ENCODE measurements at regions not wholly inside any gene's neighbourhood (a gene's known extent, or its start where the extent isn't known, plus 50 kb on each side); places are given as distances from the start of the nearest gene placed in this dataset.
A peak's percentile ranks its signal among the peaks of the same experiment; 100 is the strongest.
"Not testable (repeated sequence)": the region's sequence is repeated elsewhere in the genome, so short reads cannot be mapped to it uniquely, and the experiment has no call there.

DNA sequence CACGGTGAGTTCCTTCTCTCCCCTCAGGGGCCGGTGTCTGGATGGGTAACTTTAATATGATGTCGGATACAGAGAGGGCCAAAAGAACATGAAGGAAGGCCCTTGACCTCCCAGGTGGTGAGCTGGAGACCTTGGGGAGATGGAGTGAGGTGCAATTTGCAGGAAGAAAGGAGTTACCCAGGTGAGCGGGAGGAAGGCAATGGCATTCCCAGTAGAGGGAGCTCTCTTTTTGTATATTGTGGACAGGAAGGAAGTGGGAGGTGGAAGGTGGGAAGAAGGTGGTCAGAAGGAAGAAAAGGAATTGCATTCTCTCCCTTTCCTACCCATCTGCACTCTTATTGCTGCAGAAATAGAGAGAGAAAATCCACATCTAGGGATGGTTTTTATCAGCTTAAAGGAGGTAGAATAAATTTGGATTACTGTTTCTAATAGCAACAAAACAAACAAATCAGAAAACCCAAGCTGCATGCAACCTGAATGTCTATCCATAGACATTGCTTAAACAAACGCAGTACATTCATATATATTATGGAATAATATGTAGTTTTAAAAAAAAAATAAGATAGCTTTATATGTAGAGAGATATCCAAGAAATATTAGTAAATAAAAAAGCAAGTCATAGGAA is 169.0 kb upstream of the TSC22D2 start:
- no peak for DNase-seq

DNA sequence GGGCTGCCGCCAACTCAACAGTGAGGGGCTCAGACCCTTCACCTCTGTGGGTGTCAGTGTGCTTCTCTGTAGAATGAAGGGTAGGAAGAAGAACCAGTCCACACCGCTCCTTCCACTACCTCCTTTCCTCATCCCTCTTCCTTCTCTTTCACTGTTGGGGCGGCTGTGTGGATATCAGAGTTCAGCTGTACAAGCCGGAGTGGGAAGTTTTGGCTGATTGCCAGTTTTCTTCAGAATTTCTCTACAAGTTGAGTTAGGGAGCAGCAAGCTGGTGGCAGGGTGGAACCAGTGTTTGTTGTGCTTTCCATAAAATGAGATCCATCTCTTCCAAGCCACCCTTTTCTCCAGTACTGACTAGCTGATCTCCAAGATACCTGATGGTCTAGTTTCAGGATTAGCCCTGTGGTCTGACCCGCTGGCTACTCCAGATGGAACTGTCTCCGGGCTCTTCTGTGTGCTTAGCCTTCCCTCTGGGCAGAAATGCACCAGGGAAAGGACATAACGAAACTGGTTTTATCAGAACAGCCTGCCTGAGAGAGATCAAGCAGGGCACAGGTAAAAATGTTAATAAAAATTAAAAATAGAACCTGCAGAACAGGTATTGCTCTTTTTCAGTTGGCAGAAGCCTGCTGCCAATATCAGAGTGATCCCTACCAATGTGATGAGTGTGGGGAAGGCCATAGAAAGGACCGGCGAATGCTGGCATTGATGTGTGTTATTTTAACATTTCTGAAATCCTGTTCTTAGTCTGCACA is 169.9 kb upstream of the TSC22D2 start:
- DNase-seq: no peak

DNA sequence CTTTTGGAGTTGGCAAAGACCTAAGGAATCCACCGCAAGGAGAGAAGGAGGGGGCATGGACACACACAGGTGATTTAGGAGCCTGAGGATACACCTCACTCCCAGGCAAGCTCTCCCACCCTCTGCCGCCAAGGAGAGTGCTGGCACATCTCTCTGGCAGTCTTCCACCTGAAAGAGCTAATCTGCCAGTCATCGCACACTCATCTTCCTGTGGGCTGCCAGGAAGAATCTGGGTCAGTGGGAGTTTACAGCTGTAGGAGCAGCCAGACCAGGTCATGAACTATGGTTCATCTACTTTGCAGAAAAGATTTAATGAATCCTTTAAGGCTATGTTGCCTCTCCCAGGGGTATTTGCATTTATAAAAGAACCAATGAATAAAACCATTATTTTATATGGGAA is 170.6 kb upstream of the TSC22D2 start:
- no peak for DNase-seq

DNA sequence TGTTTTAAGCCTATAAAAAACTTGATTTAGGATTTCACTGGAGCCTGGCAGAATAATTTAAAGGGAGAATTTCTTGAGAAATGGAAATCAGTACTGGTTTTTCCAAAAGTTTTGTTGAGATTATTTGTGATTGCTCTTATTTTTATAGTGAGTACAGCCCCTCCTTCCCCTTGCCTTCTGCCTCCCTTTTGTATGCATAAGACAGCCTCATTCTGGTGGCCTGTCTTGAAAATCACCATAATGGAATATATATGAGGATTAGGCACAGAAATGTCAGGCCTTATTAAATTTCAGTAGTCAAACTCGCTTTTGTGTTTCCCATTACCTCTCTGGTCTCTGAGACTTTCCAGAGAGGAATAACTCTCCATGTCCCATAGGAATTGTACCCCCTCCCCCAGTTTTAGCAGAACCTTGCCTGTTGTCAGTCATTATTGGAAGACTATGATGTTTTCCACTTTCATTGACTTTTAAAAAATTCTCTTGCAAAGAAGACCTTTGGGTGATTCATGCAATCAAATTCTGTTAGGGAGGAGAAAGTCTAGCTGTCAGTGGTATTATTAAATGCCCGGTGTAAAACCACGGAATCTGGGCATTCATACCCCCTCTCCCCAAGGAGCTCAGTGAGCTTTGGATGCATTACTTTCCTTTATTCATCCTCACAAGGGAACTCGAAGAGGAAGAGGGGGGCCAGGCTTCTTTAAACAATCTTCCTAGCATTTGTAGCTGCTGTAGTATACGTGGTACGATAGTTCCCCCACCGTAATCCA is 171.6 kb upstream of the TSC22D2 start:
- DNase-seq: no peak

DNA sequence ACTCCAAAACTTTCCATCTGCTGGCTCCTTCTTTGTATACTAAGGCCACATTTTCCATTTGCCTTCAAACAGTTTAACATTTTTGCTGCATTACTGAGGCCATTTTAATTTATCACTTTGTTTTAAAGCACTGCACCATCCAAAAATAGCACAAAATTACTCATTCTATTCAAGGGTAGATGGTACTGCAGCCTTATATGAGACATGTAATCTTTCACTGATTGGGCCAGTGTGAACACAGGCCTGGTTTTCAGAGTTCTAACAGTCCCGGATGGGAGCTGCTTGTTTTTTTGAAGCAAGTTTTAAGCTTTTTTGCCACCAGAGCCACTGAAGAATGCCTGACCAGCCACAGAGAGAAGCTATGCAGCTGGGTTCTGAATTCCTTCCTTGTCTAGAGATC is 172.3 kb upstream of the TSC22D2 start:
- no peak for DNase-seq

DNA sequence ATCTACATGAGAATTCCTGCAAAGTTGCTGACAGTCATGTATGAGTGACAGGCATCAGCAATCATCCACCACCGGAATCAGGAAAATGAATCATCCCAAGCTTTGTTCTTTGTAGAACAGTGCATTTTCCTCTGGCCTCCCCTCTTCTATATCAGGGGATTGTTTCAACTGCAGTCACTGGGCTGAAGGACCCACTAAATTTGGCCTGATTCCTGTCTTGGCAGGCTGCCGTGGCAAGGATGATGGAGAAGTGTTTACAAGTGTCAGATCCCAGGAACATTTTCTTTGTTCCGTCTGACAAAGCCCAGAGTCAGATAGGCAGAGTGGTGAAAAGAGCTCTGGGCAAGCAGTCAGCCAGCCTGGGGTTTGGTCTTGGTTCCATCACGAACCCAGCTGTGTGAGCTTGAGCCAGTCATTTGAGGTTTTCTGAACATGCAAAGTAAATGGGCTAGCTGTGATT is 175.1 kb upstream of the TSC22D2 start:
- no peak for DNase-seq

DNA sequence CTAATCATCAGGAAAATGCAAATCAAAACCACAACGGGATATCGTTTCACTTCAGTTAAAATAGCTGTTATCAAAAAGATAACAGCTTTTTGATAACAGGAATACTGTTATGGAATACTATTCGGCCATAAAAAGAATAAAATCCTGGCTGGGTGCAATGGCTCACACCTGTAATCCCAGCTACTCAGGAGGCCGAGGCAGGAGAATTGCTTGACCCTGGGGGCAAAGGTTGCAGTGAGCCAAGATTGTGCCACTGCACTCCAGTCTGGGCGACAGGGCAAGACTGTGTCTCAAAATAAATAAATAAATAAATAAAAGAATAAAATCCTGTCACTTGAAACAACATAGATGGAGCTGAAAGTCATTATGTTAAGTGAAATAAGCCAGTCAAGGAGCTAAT is 178.1 kb upstream of the TSC22D2 start:
- DNase-seq: no peak

DNA sequence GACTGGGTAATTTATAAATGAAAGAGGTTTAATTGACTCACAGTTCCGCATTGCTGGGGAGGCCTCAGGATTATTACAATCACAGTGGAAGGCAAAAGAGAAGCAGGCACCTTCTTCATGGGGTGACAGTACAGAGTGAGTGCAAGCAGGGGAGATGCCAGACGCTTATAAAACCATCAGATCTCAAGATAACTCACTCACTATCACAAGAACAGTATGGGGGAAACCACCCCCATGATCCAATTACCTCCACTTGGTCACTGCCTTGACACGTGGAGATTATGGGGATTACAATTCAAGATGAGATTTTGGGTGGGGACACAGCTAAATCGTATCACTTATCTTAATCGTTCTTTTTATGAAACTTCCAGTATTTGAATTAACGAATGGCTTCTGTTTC is 179.5 kb upstream of the TSC22D2 start:
- not testable (repeated sequence) for DNase-seq

DNA sequence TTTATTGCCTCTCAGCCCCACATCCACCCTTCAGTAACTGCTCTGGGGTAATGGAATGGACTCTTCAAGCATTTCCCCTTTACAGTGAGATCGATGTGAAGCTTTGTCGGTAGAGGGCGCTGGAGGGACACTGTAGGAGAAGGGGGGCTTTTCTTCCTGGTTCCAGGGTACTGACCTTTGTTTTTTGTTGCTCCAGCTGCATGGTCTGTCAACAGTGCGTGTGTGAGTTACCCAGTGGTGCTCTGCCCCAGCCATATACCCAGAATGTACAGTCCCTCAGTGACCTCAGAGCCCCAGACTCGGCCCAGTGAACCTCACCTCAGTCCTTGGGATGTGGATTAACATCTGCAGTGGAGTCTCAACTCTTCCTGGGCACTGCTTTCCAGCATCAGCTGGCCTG is 180.3 kb upstream of the TSC22D2 start:
- DNase-seq: peak; percentile 13

DNA sequence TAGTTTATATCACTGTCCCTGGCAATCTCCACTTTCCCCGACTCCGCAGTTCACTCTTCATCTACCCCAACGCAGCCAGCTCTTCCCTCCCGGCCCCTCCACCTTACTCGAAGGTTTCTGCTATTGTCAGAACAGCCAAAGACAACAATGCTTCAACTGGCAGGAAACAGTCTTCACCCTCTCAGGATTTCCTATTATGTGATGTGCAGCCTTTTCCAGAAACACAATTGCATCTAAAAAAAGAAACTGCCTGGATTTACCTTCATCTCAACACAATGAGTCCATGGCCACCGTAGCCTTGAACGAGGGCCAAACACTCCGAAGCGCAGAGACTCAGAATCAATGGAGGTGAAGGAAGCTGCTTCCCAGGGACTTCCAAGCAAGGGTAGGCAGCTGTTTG is 182.1 kb upstream of the TSC22D2 start:
- no peak for DNase-seq

DNA sequence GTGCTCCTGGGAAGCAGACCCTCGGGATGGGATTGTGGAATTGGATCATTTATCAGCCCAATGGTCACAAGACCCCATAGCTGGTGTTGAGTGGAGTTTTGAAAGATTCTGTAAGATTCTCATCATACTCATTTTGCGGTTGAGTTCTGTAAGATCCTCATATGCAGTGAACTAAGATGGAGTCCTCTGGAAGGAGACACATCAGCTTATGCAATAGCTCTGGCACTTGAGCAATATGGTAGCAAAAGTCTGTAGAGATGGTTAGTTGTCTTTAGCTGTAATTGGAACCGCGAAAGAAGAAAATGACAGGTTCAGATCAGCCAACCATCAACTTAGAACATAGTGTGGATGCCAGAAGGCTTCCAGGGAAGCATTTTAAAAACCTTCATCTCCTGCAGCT is 184.5 kb upstream of the TSC22D2 start:
- no peak for DNase-seq

DNA sequence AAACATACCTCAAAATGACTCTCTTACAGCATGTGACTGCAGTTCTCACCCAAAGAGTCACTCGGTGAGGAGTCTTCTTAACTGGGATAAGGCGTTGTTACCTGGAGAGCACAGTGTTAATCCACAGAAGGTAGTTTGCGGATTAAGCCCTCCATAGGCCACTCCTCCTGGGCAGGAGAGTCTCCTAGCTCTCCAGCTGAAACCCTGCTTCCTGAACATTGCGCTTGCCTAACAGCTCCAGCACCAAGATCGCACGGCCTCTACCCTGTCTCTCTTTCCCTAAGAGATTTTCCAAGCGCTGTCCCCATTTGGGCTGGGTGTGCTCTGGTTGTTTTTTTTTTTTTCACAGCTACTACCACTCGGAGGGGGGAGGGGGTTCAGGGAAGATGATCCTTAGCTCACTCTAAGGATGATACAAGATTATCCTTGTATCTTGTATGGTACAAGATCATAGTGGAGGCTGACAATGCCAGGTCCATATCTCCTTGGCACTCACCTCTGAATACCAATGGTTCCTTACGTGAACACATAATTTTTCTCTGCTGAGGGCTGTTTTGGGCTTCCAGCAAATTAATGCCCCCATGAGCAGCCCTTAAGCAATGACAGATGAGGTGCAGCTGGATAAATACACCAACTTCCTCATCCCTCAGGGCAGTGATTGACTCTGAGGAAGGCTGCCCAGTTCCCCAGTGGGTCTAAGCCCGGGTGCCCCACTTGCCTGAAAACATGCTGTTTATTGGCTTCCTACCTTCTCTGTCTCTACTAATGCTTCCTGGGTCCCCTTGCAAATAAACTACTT is 185.2 kb upstream of the TSC22D2 start:
- DNase-seq: no peak

DNA sequence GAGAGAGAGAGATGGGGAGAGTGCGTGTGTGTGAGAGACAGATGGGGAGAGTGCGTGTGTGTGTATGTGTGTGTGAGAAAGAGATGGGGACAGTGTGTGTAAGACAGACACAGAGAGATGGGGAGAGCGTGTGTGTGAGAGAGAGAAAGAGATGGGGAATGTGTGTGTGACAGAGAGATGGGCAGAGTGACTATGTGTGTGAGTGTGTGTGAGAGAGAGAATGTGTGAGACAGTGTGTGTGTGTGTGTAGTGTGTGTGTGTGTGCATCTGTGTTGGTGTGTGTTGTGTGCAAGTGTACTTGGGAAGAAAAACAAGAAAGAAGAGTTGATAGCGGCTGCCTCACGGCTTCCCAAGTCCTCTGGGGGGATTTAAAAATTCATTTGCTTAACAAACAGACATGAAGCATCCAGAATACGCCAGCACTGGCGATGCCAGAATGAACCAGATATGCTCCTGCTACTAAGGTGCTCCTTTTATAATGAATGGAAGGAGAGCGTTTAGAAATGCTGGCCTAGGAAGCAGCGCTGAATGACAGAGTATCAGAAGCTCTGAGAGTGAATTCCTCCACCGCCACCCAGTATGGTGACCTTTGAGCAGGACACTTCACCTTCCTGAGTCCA is 186.1 kb upstream of the TSC22D2 start:
- no peak for DNase-seq

DNA sequence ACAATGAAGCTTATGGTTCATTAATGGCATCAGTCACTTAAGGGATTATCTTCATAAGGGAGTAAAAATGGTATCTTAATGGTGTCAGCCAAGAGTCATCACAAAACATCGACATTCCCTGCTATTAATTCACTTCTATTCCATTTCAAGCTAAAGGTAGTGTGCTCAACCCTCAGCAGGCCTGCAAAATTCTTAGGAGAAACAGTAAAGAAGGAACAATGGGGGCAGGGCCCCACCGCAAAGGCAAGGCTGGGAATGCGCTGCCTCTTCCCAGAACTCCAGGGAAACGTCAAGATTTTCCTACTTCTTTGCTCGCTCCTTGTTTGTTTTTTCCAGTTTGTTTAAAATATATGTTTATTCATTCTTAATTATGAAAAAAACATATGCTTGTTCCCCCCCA is 187.3 kb upstream of the TSC22D2 start:
- no peak for DNase-seq

DNA sequence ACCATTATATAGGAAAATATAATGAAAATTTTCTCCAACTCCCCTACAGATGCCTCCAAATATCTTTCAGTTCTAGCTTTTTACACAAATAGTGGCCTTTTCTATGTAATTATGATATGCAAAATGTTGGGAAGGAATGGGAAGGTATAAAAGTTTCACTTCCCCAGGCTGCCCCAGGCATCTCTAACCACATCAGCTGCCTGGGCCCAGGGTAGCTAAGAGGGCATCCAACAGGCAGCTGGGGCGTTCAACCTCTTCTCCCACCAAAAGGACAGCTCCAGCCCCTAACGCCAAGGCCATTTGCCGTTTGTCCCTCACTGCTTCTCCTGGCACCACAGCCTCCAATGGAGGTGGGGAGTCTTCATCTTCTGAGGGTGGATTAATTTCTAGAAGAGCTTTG is 188.1 kb upstream of the TSC22D2 start:
- DNase-seq: no peak

DNA sequence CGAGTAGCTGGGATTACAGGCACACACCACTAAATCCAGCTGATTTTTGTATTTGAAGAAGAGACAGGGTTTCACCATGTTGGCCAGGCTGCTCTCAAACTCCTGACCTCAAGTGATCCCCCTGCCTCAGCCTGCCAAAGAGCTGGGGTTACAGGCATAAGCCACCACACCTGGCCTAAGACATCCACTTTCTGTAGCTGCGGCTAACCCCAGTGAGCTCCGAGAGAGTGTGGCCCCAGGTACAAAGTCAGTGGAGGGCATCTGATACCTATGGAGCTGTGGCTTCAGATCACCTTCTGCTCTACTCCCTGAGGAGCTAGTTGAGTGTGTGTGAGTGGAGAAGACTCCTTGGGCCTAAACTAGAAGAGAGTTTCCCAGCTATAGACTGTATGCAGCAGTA is 189.3 kb upstream of the TSC22D2 start:
- no peak for DNase-seq

DNA sequence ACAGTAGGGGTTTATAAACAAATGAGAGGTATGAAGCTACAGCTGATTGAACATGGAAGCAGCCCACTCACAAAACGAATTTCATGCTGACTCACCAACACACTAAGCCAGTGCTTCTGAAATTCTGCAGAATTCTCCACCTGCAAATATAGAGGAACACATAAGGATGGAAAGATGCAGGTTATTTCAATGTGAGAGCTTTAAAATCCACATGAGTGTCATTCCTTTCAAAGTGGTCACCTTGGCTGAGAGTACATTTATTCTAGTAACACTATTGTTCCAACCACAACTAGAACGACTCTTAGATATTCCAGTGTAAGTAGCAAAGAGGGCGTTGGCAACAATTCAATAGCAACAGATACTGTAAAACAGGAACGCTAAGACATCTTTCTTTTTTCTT is 189.9 kb upstream of the TSC22D2 start:
- DNase-seq: no peak

DNA sequence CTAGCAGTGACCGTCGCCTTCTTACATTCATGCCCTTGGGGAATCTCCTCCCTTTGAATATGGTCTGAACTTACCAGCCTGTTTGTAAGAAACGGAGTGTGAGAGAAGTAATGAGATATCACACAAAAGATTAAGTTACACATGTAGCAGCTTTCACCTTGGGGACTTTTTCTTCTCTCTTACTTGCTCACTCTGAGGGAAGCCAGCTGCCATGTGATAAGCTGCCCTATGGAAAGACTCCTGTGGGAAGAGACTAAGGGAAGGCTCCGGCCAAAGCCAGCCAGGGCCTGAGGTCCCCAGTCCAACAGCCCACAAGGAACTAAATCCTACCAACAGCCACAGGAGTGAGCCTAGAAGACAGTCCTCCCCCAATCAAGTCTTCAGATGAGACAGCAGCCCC is 190.4 kb upstream of the TSC22D2 start:
- no peak for DNase-seq

DNA sequence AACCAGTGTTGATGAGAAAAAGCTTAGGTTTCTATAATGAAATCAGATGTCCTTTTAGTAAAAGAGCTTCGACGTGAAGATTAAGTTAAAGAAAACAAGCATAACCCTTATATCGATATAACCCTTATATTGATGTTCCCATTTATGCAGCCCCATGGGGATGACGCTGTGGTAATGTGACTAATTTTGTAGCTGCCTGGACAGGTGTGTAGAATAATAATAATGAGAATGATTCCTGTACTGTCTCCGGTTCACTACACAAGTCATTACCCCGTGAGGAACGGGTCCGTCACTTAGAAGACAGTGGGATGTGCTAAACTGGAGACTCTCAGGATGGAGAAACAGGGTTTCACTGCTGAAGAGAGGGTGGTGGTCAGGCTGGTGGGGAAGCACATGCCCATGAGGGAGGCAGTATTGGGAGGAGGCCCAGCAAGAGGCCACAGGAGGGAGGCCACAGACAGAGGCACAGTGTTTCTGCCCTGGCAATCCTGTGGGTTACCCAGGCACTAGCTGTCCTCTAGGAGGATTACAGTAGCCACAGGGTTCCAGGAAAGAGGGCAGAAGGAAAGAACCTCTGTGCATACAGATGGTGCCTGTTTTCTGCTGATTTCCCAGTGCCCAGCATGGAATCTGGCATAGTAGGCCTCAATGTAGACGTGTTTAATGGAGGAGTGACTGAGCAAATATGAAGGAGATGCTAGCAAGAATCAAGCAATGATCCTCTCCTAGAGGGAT is 191.1 kb upstream of the TSC22D2 start:
- no peak for DNase-seq

DNA sequence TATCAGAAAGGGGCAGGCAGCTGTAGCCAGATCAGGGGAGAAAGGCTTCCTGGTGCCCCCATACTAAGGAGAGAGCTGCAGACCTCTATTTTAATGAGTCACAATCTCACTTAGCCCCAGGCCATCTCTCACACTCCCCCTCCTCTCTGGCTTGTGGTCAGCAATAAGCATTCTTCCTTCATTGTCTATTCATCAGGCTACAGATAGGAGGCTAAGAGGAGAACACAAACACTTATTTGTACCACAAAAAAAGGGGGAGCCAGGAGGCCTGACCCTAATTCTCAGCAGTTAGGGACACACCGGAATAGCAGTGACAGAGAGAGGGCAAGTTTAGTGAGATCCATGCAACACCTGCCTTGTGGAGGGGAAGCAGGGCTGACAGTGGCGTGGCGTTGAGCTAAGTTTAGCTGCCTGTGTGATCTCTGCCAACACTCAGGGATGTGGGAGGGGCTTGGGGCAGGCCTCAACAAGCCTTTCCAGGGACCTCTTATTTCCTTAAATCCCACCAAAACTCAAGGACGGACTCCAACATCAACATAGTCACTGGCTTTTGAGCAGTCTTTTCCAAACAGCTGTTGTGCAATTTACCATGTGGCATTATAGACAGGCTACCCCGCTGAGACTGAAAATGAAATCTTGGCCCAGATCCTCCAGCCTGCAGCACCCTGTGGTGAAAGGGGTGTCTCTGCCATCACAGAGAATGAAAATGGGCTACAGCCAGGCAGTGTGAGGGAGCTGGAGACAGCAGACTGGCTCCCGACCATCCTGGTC is 191.9 kb upstream of the TSC22D2 start:
- DNase-seq: no peak

DNA sequence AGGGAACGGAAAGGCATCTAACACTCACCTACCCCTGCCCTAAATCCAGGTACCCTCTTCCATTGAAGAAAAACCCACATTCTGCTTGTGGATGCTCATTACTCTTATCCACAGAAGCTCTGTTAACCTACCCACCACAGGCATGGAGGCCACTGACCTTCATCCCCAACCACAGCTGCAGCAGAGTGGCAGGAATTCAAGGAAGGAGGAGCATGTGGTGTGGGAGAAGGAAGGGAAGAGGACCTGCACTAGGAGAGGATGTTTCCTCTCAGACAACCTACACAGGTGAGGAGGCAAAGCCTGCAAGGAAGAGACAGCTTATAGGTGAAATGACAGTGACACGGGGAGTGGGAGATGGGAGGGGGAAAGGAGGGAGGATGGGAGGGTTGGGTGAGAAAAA is 192.5 kb upstream of the TSC22D2 start:
- DNase-seq: no peak
